IPS-18c (cell line): ENCODE measurements at regions not wholly inside any gene's neighbourhood (a gene's known extent, or its start where the extent isn't known, plus 50 kb on each side); places are given as distances from the start of the nearest gene placed in this dataset.

ENCODE experiments used
- H3K4me3 ChIP-seq: 2 replicates; pipeline ENCODE4 v1.7.0; 2013; ENCODE audit warnings: low read depth, mild to moderate bottlenecking, low read length, moderate library complexity; ENCODE audit not compliant: insufficient read depth
- H3K9me3 ChIP-seq: one replicate; pipeline ENCODE4 v1.6.1; 2013; ENCODE audit warnings: mild to moderate bottlenecking, low read length, moderate library complexity; ENCODE audit not compliant: control insufficient read depth, insufficient read depth

DNA sequence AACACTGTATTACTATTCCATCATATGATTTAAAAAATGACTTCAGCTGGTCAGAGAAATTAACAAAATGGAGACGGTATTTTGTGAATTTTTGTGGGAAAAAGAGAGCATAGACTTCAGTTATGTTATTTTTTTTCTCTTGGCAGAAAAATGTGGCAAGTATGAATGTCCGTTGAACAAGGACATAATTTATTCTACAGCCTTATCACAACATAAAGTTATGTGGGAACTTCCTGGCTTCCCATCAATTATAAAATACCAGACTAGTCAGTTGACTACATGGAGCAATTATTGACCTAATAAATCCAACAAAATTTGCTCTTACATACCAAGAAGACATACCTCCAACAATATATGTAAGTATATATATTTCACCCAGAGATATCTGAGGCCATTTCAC lies 88.6 kb upstream of the PPP1R3A start:
- no peaks in the 10 kb centered on the region for H3K9me3 ChIP-seq
- H3K4me3 ChIP-seq: no peak overlapping the region

DNA sequence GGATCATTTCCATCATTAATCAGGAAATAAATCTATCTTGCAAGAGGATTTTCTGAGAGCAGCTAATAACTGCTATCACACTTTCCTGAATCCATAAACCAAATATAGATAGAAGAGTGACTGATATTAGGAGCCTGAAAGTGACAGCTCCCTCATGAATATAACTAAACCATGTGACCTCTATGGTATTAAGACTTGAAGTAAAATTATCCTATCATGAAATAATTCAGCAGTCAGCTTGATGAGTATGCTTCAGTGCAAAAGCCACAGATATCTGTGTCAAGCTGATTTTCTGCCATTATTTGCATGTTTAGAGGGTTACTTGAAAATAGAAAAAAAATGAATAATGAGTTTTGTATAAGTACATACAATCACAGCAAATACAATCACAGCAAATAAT lies 80.1 kb upstream of the PPP1R3A start:
- Histone ChIP-seq H3K4me3 (no peak overlapping the region), H3K9me3 (no peaks in the 10 kb centered on the region)

DNA sequence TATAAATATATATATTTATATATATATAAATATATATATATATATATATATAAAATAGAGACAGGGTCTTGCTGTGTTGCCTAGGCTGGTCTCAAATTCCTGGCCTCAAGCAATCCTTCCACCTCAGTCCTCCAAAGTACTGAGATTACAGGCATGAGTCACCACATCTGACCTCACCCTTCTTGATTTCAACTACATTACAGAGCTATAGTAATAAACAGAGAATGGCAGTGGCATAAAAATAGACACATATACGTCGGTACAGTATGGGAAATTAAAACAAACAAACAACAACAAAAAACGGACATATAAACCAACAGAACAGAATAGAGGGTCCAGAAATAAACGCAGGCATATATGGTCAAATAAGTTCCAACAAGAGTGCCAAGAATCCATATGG lies 77.6 kb upstream of the PPP1R3A start:
- H3K4me3 ChIP-seq: no peak overlapping the region
- H3K9me3 ChIP-seq: no peaks in the 10 kb centered on the region

DNA sequence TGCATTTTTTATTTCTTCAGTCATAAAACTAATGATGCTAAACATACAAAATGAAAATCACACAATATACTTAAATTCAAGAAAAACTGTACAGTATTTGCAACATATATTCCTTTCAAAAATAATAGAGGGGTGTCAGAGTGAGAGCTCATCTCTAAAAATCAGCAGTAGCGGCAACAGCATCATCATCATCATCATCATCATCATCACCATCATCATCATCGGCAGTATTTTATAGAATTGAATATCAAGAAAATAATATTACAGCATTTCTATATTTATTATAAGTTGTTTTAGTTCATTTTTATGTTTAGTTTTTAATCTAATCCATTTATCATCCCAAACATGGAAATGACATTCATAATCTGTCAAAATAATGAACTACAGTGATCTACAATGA lies 67.4 kb upstream of the PPP1R3A start:
- Histone ChIP-seq H3K9me3 (no peaks in the 10 kb centered on the region), H3K4me3 (no peak overlapping the region)

DNA sequence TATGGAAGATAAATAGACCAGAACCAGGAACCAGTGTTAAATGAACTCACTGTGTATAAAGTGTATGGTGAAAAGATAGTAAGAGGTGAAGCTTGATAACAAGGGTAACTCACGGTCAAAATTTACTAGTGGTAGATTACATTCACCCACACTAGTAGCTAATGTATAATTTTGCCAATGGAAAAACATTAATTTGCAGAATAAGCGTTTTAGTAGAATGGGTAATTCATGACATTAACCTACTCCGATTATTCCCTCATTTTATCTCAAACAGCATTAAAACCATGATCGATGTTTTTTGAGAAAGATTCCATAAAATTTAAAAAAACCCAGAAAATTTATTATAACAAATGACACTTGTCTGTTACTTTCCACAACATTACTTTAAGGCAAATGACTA lies 57.7 kb upstream of the PPP1R3A start:
- no peak overlapping the region for H3K4me3 ChIP-seq
- no peaks in the 10 kb centered on the region for H3K9me3 ChIP-seq

DNA sequence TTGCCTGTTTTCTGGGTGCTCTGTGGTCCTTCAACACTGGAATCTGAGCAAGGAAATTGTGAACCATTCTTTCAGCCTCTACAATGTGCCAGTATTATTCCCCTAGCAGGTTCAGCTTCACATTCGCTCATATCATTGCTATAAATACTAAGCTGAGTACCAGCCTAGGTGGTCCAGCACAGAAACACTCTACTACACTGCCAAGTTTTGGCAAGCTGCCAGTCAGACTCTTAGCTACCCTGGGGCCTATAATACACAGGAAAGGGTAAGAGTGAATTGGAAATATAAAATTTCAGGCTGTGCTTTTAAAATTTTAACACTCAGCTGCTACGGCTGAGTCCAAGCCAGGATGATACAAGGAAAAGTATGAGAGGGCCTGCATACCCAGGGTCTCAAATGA lies 49.9 kb upstream of the PPP1R3A start:
- Histone ChIP-seq H3K4me3 (no peak overlapping the region), H3K9me3 (no peaks in the 10 kb centered on the region)
